SU-DHL-6 (cell line): ENCODE measurements at regions not wholly inside any gene's neighbourhood (a gene's known extent, or its start where the extent isn't known, plus 50 kb on each side); places are given as distances from the start of the nearest gene placed in this dataset.

ENCODE experiments used
- EZH2phosphoT487 ChIP-seq: fragments of 200-600 bp; sonication (generic), shearing (Covaris generic); conservative IDR thresholded peaks from 2 replicates; pipeline ENCODE4 v1.6.1; 2018; ENCODE audit warnings: mild to moderate bottlenecking, antibody characterized with exemption, low read length, moderate library complexity, mixed read lengths
- TF ChIP-seq, protein P1 (sequence below): fragments of 200-600 bp; sonication (generic); IDR thresholded peaks from one replicate; pipeline ENCODE4 v1.5.1; 2017; ENCODE audit warnings: antibody characterized with exemption, mild to moderate bottlenecking, low read length, moderate library complexity; ENCODE audit not compliant: insufficient read depth, poor library complexity, severe bottlenecking

DNA sequence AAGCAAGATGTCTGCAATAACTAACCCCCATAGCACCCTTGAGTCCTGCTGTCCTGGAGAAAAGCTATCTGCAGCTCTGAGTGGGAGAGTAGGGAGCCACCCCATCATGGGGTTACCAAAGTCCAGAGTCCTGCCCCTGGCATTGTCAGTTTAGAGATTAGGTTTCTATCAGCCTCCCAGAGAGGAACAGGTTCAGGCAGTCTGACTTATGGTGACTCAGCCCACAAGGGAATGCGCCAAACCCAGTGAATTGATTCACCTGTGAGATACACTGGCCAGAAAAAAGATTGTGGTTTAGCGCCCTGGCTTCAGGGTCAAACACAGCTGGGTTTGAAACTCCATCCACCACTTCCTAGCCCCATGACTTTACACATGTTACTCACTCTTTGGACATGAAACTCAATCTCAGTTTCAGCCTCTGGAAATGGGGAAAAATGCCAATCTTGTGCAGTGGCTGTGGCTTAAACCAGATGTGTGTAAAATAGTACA is 263.6 kb upstream of the HES1 start:
- TF ChIP-seq, protein P1, sequence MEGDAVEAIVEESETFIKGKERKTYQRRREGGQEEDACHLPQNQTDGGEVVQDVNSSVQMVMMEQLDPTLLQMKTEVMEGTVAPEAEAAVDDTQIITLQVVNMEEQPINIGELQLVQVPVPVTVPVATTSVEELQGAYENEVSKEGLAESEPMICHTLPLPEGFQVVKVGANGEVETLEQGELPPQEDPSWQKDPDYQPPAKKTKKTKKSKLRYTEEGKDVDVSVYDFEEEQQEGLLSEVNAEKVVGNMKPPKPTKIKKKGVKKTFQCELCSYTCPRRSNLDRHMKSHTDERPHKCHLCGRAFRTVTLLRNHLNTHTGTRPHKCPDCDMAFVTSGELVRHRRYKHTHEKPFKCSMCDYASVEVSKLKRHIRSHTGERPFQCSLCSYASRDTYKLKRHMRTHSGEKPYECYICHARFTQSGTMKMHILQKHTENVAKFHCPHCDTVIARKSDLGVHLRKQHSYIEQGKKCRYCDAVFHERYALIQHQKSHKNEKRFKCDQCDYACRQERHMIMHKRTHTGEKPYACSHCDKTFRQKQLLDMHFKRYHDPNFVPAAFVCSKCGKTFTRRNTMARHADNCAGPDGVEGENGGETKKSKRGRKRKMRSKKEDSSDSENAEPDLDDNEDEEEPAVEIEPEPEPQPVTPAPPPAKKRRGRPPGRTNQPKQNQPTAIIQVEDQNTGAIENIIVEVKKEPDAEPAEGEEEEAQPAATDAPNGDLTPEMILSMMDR, result no peak
- no peak for TF ChIP-seq EZH2phosphoT487
